Fibroblast of the aortic adventitia (primary cell): ENCODE measurements at regions not wholly inside any gene's neighbourhood (a gene's known extent, or its start where the extent isn't known, plus 50 kb on each side); places are given as distances from the start of the nearest gene placed in this dataset.

Experiments
- DNase-seq: peaks from one replicate; pipeline ENCODE4 v3.0.0-alpha.2; 2010; ENCODE audit warnings: low read depth
- H3K4me3 ChIP-seq: 2 replicates; pipeline ENCODE4 v1.5.1; 2011; ENCODE audit warnings: low read depth, mild to moderate bottlenecking, control low read depth, low read length, moderate library complexity
- TF ChIP-seq, protein P1 (sequence below): IDR thresholded peaks from 2 replicates; pipeline ENCODE4 v1.5.1; 2011; ENCODE audit warnings: mild to moderate bottlenecking, low read length, control low read depth, inconsistent platforms; ENCODE audit not compliant: insufficient read depth

DNA sequence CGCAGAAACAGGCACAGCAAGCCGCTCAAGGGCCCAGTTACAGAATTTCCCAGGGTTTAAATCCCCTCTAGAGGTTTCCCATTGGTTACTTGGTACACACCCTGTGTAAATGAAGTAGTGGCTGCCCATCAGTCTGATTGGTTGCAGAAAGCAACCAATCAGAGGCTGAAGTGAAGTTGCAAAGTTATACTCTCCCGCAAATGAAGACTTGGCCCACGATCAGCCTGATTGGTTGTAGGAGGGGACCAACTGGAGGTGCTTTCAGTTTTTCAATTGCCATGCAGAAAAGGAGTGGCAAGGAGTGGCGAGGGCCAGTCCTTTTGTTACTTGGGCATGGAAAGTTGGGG lies 909.2 kb upstream of the AUTS2 start:
- H3K4me3 ChIP-seq, result no peak overlapping the region
- TF ChIP-seq, protein P1, sequence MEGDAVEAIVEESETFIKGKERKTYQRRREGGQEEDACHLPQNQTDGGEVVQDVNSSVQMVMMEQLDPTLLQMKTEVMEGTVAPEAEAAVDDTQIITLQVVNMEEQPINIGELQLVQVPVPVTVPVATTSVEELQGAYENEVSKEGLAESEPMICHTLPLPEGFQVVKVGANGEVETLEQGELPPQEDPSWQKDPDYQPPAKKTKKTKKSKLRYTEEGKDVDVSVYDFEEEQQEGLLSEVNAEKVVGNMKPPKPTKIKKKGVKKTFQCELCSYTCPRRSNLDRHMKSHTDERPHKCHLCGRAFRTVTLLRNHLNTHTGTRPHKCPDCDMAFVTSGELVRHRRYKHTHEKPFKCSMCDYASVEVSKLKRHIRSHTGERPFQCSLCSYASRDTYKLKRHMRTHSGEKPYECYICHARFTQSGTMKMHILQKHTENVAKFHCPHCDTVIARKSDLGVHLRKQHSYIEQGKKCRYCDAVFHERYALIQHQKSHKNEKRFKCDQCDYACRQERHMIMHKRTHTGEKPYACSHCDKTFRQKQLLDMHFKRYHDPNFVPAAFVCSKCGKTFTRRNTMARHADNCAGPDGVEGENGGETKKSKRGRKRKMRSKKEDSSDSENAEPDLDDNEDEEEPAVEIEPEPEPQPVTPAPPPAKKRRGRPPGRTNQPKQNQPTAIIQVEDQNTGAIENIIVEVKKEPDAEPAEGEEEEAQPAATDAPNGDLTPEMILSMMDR, result no peak
- no peak for DNase-seq

DNA sequence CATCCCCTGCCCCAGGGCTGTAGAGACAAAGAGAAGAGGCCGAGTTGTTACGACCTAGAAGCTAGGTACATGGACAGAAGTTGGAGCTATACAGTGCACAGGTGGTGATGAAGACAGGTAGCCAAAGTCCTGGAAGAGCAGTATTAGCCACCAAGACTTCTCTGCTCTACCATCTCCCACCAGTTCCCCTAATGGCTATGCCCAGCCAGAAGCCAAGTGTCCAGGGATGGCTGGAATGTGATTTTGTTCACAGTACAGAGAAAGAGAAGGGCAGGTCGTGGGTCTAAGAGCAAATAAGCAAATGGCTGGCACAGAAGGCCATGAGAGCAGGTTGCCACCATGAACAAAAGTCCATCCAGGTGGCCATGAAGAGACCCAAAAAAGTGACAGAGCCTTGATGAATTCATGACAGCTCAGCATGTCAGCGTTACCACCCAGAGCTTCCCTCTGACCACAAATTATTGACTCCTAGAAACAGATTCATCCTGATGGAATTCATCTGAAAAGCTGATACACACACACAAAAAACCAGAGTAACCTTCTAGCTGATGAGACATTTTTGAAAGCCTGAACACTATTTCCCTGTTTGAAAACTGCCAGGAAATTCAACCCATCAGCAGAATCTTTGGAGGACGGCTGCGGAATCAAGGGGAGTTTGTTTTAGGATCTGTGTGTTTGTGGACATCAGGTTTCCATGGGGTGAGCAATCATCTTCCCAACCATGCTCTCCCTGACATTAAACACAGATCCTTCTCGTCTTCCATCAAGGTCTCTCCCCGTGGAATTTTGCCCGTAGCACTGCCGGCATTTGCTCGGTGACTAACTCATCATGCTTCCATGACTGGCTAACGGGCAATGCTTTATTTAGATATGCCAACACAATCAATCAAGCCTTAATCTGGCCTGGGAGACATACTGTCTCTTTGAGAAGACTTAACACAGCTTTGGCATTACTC lies 906.7 kb upstream of the AUTS2 start:
- DNase-seq, result peak; percentile 80
- TF ChIP-seq, protein P1, result no peak
- no peak overlapping the region for H3K4me3 ChIP-seq

DNA sequence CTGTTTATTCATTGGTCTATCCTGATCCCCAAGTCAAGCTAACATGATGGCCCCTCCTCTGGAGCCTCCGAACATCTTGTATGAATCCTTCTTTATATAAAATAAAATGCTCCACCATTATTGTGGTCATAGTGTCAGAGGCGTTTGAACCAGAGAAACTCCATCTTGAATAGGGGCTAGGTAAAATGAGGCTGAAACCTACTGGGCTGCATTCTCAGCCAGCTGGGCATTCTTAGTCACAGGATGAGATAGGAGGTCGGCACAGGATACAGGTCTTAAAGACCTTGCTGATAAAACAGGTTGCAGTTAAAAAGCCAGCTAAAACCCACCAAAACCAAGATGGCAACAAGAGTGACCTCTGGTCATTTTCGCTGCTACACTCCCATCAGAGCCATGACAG lies 905.8 kb upstream of the AUTS2 start:
- H3K4me3 ChIP-seq, result no peak overlapping the region
- DNase-seq, result no peak
- TF ChIP-seq, protein P1, result no peak

DNA sequence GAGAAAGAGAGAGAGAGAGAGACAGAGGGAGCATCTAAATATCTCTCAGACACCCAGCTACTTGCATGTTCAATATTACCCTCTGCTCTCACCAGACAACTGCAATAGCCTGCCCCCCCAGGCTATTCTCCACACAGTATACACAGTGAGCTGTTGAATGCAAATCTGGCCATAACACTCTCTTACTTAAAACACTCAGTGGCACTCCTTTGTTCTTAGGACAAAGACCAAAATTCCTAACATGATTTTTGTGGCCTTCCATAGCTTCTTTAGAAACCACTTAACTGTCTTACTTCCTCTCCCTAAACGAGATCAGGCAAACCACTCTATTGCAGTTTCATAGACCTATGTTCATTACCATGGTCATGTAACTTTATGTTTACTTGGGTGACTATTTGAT lies 903.6 kb upstream of the AUTS2 start:
- DNase-seq, result no peak
- H3K4me3 ChIP-seq, result no peak overlapping the region
- TF ChIP-seq, protein P1, result no peak

DNA sequence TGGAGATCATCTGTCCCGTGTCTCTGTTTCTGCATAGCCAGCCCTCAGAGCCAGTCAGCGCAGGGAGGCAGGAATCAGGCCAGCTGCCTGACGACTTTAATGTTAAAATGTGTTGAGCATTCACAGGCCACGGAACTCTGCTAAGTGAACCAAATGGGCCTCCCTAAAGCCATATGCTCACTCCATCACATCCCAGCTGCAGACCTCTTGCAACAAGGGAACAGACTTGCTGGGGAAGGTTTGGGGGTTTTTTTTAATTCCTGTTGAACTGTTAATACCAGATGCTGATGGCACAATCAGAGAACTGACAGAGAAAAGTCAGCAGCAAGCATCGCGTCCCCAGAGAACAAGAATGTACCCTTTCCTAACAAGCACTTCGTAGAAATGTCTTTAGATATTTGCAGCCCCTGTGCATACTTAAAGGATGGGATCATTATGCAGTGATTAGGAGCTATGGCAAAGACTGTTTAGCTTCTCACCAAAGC lies 900.4 kb upstream of the AUTS2 start:
- DNase-seq, result no peak
- no peak overlapping the region for H3K4me3 ChIP-seq

DNA sequence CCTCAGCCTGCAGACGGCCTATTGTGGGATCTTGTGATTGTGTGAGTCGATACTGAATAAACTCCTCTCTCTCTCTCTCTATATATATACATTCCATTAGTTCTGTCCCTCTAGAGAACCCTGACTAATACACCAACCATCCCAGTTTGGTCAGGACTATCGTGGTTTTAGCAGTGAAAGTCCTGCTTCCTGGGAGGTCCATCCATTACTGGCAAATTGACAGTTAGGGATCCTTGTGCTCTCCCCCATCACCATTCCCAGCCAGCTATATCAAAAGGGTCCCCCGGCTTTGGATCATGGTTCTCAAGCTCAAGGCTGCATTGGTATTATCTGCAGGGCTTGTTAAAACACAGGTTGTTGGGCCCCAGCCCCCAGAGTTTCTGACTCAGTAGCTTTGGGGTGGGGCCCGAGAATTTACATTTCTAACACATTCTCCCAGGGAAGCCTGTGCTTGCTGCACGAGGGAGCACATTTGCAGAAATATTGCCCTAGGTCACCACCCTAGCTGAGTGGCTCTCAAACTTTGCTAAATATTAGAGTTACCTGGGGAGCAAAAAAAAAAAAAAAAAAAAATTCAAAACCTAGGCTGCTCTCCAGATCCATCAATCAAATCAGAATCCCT lies 899.1 kb upstream of the AUTS2 start:
- H3K4me3 ChIP-seq, result no peak overlapping the region
- TF ChIP-seq, protein P1, result no peak
- peak; percentile 78 for DNase-seq

More for the DNA sequence above, 900.4 kb upstream of the AUTS2 start:
- TF ChIP-seq, protein P1, result no peak
